HG03095 (cell line): ENCODE measurements at regions not wholly inside any gene's neighbourhood (a gene's known extent, or its start where the extent isn't known, plus 50 kb on each side); places are given as distances from the start of the nearest gene placed in this dataset.

Source experiments
- ATAC-seq: cut with Tn5 transposase; IDR thresholded peaks from one replicate; pipeline ENCODE4 v1.9.1; 2021; ENCODE audit warnings: moderate library complexity; ENCODE audit not compliant: unreplicated experiment

DNA sequence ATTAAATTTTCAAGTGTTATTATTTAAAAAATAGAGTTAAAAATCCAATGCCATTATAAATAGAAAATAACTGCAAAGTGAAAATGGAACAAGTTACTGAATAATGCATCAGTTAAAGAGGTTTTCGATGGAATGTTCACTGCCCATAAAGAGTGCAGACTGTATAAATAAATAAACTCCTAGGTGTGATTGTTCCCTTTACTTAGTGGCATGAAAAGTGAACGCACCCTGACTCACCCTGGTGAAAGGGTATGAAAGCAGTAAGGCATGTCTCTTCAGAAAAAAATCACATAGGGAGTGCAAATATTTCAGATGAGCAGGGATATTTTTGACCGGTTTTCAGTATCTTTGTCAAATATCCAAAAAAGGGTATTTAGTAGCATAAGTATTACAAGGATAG is 387.8 kb downstream of the DCAF12L2 start:
- ATAC-seq: no peak

DNA sequence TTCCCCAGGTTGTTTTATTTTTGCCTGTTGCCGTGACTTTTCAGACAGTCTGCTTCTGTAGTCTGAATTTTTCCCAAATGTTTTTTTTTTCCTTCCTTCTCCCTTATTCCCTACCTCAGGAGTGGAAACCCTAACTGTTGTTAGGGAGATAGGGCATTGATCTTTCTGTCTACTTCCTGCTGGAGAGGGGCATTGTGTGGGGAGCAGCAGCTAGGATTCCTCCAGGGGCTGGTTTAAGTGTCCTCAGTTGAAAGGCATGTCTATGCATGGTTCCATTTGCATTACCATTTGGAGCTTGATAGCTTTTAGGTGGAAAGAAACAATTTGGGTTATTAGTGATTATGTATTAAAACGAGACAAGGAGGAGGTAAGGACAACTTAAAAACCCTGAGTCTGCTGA is 383.9 kb downstream of the DCAF12L2 start:
- ATAC-seq: no peak

DNA sequence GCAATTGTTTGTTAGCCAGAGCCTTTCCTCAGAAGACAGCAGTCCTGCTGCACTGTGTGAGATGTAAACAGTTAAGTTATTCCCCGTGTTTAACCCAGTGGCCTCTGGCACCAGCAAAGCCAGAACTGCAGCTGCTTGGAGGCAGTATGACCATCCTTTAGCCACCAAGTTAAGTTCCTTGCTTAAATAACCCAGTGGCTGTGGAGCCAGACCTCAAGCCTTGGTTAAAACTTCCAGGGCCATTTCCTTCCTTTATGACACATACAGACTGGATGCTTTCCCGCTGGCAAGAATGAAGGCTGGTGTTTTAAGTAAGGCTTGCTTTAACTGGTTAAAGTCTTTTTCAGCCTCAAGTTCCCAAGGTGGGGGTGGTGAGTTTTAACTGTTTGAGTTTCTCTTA is 379.8 kb downstream of the DCAF12L2 start:
- ATAC-seq: no peak

DNA sequence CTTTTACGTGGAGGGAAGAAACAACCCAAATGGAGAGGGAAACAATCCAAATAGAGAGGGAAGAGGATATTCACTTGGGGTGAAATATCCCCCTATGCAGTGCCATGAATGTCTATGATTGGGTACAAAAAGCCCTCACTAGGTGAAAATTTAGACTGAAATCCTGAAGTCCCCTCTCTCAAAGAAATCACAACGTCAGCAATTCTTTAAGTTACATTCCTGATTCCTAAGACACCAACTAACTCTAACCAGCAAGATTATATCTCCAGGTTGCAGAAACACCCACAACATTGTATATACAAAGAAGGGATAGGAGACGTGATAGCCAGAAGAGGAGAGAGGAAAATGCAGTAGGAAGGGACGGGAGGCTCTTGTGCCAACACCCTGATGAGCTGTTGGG is 374.3 kb downstream of the DCAF12L2 start:
- ATAC-seq: no peak

DNA sequence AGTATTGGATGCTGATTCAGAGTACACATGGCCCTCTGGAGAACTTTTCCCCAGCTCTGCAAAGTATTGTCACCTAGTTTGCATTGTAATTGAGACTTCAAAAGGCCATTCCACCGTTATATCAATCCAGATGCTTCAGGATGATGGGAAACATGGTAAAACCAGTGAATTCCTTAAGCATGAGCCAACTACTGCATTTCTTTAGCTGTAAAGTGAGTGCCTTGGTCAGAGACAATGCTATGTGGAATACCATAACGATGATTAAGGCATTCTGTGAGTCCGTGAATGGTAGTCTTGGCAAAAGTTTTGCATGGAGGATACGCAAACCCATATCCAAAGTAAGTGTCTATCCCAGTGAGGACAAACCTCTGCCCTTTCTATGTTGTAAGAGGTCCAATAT is 355.2 kb downstream of the DCAF12L2 start:
- no peak for ATAC-seq

DNA sequence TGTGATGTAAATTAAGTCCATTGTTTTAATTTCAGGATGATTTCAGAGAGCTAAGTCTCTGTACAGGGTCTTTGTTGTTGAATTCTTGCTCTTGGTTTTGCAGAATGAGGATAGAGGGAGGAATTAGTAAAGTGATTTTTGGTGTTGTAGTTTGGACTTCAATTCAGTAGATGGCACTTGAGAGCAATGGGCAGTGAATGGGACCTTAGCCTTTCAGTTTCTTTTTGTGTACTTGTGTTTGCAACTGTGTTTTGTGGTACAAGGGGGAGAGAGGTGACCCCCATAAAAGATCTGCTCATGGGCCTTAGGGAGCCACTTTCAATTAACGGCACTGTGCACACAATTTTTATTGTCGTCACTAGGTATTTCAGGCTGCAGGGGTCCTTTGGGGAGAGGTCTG is 340.0 kb downstream of the DCAF12L2 start:
- no peak for ATAC-seq

DNA sequence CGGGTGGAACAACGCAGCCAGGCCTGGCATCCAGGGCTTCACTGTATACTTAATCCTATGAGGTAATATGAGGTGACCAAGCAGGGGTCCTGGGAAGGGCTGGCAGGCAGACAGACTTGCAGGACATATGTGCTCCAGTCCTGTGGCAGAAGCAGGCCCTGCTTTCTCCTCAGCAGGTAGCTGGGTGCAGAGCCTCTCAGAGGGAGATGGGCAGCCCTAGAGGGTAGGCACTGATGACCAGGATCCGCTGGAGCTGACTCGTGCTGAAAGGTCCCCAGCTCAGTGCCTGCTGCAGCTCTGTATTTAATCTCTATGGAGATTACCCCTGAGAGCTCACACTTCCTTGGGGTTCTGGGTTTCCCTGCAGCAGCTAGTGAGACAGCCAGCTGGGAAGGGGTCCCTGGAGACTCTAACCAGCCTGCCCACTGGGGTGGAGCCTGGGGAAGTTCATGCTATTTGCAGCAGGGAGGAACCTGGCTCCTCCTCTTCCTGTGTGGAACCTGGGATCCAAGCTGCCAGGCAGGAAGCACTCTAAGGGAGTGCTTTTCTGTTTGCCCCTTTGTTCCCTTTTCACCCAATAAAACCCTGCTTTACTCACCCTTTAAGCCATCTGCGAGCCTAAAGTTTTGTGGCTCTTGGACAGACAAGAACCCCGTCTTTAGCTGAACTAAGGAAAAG is 339.2 kb downstream of the DCAF12L2 start:
- ATAC-seq: no peak

DNA sequence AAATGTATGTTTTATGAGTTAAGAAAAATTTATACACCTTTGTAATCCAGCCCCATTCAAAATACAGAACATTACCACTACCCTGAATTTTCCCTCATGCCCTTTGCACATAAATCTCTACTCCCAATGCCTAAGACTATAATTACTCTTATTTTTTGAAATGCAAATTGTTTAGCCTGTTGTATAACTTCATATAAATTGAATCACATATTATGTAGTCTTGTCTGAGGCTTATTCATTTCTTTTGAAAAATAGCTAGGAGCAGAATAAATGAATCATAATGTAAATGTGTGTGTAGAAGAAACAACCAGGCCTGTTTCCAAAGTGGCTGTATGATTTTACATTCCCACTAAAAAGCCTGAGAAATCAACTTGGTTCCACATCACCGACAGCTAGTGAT is 319.8 kb downstream of the DCAF12L2 start:
- ATAC-seq: no peak

DNA sequence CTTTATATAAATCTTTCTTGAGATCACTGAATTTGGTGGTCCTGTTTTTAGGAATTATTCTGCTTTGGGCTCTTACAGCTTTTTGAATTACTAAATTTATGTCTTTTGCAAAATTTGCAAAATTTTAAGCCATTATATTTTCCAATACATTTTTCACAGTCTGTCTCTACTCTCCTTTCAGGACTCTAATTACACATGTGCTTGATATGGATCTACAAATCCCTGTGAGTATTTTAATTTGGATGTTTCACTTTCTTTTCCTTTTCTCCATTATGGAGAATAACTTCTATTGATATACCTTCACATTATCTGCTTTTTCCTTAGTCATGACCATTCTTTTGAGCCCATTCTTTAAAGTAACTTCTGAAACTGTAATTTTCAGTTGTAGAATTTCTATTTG is 315.4 kb downstream of the DCAF12L2 start:
- no peak for ATAC-seq

DNA sequence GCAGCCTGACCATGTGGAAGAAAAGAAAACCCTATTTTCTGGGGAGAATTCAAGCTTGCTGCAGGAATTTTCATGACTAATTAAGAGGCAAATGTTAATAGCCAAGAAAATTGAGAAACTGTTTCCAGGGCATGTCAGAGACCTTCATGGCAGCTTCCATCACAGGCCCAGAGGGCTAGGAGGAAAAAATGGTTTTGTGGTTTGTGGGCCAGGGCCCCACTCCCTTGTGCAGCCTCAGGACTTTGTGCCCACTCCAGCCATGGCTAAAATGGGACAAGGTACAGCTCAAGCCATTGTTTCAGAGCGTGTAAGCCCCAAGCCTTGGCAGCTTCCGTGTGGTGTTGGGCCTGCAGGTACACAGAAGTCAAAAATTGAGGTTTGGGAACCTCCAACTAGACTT is 282.9 kb downstream of the DCAF12L2 start:
- ATAC-seq: no peak

DNA sequence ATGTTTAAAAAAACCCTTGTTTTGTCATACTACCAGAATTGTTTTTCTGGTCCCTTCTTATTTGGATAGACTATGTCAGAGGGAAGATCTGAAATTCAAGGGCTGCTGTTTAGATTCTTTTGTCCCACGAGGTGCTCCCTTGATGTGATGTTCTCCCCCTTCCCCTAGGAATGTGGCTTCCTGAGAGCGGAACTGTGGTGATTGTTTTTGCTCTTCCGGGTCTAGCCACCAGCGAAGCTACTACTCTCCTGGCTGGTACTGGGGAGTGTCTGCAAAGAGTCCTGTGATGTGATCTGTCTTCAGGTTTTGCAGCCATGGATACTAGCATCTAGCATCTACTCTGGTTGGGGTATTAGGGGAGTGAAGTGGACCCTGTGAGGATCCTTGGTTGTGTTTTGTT is 271.1 kb downstream of the DCAF12L2 start:
- no peak for ATAC-seq

DNA sequence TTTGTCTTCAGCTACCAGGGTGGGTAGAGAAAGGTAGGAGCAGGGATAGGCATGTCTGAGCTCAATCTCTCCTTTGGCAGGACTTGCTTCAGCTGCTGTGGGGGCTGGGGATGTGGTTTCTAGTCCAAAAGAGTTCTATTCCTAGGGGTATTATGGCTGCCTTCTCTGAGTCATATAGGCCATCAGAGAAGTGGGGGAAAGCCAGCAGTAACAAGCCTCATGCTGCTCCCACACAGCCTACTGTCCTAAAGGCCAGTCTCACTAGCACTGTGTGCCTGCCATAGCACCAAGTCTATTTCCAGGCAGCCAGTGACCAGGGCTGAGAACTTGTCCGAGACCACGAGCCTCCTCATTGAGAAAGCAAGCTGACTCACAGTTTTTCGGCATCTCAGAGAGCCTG is 270.6 kb downstream of the DCAF12L2 start:
- no peak for ATAC-seq

DNA sequence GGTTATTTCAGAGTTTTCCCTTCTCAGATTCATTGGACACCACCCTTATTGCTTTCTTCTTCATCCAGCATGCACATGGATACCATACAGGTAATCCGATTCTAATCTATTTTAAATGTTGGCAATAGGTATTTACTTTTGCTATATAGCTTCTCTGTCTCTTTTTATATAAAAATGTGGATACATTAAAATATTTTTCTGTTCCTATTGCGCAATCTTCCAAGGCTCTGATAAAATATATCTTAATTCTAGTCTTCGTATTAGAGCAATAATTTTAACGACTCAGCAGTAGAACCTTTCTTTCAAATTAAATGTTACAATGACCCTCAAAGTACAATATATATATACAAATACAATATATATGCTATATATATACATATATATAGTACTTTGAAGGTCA is 239.8 kb downstream of the DCAF12L2 start:
- ATAC-seq: no peak

DNA sequence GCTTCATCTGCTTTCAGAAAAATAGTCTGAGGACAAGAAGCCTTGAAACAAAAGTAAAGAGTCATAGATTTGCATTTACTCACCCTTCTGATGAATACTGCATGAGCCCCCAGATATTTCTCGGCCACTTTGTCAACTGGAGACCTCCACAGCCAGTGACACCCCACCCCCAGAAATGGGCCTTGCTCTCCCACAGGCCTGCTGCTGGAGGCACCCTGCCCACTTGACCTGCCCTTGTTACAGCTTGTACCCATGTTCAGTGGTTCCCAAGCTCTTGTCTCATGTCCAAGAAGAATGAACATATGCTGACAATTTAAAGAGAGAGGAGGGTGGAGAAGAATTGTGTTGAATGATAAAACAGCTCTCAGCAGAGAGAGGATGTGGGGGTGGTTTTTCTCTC is 225.1 kb downstream of the DCAF12L2 start:
- no peak for ATAC-seq

DNA sequence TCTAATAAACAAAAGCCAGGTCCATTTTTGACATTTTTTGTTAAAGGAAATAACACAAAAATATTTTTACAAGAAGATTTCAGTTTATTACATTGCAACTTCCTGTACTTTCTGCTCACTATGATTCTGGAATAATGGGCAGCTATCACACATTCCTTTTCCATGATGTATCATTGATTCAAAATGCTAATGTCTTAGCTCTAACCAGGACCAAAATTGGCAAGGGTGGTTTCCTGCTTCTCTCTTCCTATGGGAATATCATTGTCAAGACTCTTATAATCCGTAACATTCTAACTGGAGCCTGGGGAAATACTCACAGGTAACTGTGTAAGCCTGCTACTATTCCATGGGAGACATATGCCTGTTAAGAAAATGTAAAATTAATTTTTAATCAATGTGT is 218.6 kb downstream of the DCAF12L2 start:
- no peak for ATAC-seq

DNA sequence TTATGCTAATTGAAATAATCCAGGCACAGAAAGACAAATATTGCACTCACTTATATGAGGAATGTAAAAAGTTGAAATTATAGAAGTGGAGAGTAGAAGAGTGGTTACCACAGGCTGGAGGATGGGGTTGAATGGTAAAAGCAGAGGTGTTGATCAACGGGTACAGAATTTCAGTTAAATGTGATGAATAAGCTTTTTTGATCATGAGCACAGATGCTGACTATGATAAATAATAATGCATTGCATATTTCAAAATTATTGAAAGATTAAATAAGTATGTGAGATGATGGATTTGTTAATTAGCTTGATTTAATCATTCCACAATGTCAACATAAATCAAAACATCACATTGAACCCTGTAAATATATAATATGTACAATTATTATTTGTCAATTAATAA is 213.1 kb downstream of the DCAF12L2 start:
- no peak for ATAC-seq

DNA sequence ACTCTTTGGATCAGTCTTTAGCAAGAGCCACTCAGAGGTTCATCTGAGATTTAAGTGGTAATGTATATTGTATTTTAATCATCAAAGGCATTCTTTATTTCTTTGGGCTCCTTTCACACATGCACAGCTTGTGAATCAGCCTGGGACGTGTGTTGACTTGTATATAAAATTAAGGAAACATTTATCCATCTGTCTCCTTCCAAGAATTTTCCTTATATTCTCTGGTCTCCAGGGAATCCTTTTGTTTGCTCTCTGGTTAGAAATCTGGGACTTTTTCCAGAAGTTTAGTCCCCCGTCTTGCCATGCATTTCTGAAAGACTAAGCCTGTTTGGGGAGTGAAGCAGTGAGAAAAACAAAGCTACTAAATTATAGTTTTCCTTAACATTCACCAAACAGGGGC is 212.3 kb downstream of the DCAF12L2 start:
- no peak for ATAC-seq

DNA sequence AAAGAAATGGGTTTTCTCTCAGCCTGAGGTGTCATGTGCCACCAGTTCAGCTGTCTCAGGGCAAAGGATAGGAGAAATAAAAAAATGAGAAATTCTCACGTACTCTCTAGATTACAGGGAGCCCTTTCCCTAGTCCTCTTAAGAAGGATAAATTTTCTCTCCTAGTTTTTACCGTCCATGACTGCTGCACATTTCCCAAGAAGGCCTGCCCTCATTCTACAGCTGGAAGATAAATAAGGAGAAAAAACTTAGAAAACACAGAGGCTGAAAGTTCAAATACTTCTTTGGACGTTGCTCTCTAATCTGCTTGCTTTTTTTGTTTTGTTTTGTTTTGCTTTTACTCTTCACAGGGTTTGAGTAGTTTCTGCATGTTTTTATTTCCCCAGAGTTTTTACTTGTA is 211.9 kb downstream of the DCAF12L2 start:
- ATAC-seq: no peak

DNA sequence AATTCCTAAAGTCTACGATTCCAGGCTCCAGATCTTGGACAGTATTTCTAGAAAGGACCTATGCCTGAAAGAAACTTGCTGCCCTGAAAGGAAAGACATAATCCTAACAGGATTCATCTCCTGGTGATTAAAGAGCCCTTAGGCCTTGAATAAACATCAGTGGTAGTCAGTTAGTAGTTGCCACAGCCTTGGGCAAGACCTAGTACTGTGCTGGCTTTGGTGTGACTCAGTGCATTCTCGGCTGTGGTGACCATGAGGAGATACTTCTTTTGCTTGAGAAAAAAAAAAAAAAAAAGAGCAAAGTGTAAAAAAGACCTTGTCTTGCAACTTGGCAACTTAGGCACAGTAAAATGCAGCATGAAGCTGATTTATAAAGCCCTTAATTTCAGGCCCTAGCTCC is 188.2 kb downstream of the DCAF12L2 start:
- no peak for ATAC-seq

DNA sequence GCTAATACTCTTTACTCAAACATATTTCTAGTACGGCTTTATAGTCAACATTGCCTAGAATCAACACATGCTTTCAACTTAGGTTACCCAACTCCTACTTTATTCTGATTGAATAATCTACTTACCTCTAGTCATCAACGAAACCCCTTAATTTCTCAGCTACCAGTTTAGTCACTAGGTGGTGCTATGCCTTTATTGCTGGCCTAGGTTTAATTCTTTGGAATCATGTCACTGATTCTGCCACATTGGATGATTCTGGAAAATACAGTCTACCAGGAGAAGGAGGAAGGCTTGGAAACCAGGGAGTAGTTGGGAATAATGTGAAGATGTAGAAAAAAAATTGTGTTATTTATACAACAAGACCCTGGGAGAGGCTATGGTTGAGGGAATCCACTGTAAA is 167.7 kb downstream of the DCAF12L2 start:
- no peak for ATAC-seq

DNA sequence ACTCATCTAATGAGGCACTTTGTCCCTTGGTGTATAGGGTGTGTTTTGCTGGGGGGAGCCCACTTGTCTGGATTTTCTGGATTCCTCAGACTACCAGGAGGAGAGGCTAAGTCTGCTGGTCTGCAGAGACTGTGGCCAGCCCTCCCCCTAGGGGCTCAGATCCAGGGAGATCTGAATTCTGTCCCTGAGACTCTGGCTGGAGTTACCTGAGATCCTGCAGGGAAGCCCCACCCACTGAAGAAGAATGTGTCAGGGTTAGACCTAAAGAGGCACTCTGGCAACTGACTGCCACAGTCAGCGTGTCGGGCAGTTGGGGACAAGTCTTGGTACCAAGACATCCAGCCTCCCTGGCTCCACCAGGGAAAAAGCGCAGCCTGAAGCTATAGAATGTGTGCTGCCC is 138.9 kb downstream of the DCAF12L2 start:
- no peak for ATAC-seq

DNA sequence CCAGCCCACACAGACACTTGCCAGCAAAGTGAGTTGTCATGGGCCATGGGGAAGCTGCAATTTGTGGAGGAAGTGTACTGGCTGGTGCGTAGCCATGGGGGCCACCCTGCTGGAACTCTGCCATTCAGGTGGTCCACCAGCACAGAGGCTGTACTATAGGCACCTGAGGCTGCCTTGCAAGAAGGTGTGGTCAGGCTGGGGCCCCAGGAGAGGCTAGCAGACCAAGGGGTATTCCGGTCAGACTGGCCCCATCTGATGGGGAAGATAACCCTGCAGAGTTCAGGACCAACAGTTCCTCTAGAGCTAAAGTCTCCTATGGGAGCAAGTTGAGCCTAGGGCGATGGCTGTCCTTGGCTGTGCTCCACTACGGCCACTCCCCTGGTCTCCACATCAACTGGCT is 136.1 kb downstream of the DCAF12L2 start:
- no peak for ATAC-seq

DNA sequence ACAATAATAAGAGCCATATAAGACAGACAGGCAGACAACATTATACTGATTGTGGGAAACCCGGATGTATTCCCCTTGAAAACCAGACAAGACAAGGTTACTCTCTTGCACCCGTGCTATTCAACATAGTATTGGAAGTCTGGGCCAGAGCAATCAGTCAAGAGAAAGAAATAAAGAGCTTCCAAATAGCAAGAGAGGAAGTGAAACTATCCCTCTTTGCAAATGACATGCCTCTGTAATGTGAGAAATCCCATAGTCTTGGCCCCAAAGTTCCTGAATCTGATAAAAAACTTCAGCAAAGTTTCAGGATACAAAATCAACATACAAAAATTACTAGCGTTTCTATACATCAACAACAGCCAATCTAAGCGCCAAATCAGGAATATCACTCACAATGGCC is 102.1 kb downstream of the DCAF12L2 start:
- no peak for ATAC-seq
